ENCODE measurements at regions not wholly inside any gene's neighbourhood (a gene's known extent, or its start where the extent isn't known, plus 50 kb on each side); places are given as distances from the start of the nearest gene placed in this dataset.

- DNase-seq (ENCODE audit: low spot score) (no peak), ATAC-seq (ENCODE audit: insufficient number of reproducible peaks, low FRiP score, low read depth) (no peak)
- Histone ChIP-seq H3K27ac (no peak overlapping the region), H3K4me1 (ENCODE audit: control insufficient read depth in 1 of 2, low read depth in 2 of 2) (peaks cover 13 to 43% of the 10 kb centered on the region in 2 donors), H3K36me3 (no peaks in the 10 kb centered on the region), H3K9me3 (no peaks in the 10 kb centered on the region), H3K4me3 (no peak overlapping the region), H3K27me3 (replicated peaks; ENCODE audit: insufficient read depth) (no peaks in the 10 kb centered on the region)
- TF ChIP-seq CTCF (IDR thresholded peaks at IDR 0.05), result no peak
These were observed 50.8 kb upstream of the ZCCHC14 start for GRCh38 chr16:87543436-87544191.

GRCh38 chr16:87542531-87543102 is 49.8 kb upstream of the ZCCHC14 start:
- H3K4me3 ChIP-seq, result no peak overlapping the region
- no peak for DNase-seq (ENCODE audit: low spot score)
- H3K36me3 ChIP-seq, result no peaks in the 10 kb centered on the region
- peaks cover 18 to 51% of the 10 kb centered on the region in 2 donors for H3K4me1 ChIP-seq (ENCODE audit: control insufficient read depth in 1 of 2, low read depth in 2 of 2)
- H3K27me3 ChIP-seq (replicated peaks; ENCODE audit: insufficient read depth), result no peaks in the 10 kb centered on the region
- H3K9me3 ChIP-seq, result no peaks in the 10 kb centered on the region
- H3K27ac ChIP-seq, result peak overlapping the region; percentile 92 to 94
- ATAC-seq (ENCODE audit: insufficient number of reproducible peaks, low FRiP score, low read depth), result no peak
- no peak for TF ChIP-seq CTCF (IDR thresholded peaks at IDR 0.05)
